CD8-positive, alpha-beta memory T cell (primary cell): ENCODE measurements at regions not wholly inside any gene's neighbourhood (a gene's known extent, or its start where the extent isn't known, plus 50 kb on each side); places are given as distances from the start of the nearest gene placed in this dataset.

Experiments
- CTCF ChIA-PET: fragments of 350-600 bp; sonication (Branson Sonifier 250); formaldehyde crosslinking; loops from one replicate; lab custom pipeline; 2021; ENCODE audit warnings: antibody characterized with exemption; lab: Charles Lee
- POLR2A ChIA-PET: fragments of 350-600 bp; sonication (Branson Sonifier 250); formaldehyde crosslinking; loops from one replicate; lab custom pipeline; 2021; ENCODE audit warnings: antibody characterized with exemption; lab: Charles Lee
- DNase-seq, 5 donors: peaks; one replicate each; pipeline versions ENCODE4 v3.0.0 to v3.0.0-alpha.2; 2020 to 2022; ENCODE audit warnings: mixed read lengths in 1 of 5
- H3K27ac ChIP-seq: one replicate; pipeline ENCODE4 v1.7.0; 2013; ENCODE audit warnings: low read depth, mild to moderate bottlenecking, low read length, moderate library complexity
- H3K27me3 ChIP-seq: 2 replicates; pipeline ENCODE4 v1.7.0; 2013; ENCODE audit warnings: low read length, mild to moderate bottlenecking; ENCODE audit not compliant: insufficient read depth, poor library complexity, severe bottlenecking
- H3K36me3 ChIP-seq: 2 replicates; pipeline ENCODE4 v1.7.0; 2013; ENCODE audit warnings: mild to moderate bottlenecking, low read length, moderate library complexity; ENCODE audit not compliant: insufficient read depth
- H3K4me1 ChIP-seq: 2 replicates; pipeline ENCODE4 v1.7.0; 2013; ENCODE audit warnings: mild to moderate bottlenecking, low read length, moderate library complexity; ENCODE audit not compliant: insufficient read depth
- H3K4me3 ChIP-seq: 2 replicates; pipeline ENCODE4 v1.7.0; 2013; ENCODE audit warnings: mild to moderate bottlenecking, low read length
- H3K9me3 ChIP-seq: 2 replicates; pipeline ENCODE4 v1.7.0; 2013; ENCODE audit warnings: mild to moderate bottlenecking, low read length
- H3K27ac Mint-ChIP-seq, 8 donors: one replicate each; pipeline ENCODE4 v1.8.0; 2020 to 2021; ENCODE audit warnings: mixed read lengths in 8 of 8, mild to moderate bottlenecking in 6 of 8, inconsistent platforms in 3 of 8, moderate library complexity in 3 of 8
- H3K27me3 Mint-ChIP-seq, 2 donors: one replicate each; pipeline ENCODE4 v1.8.0; 2020 to 2021; ENCODE audit warnings: mixed read lengths in 2 of 2, mild to moderate bottlenecking in 1 of 2, moderate library complexity in 1 of 2
- H3K36me3 Mint-ChIP-seq, 3 donors: one replicate each; pipeline ENCODE4 v1.8.0; 2020 to 2021; ENCODE audit warnings: mixed read lengths in 3 of 3, inconsistent platforms in 1 of 3, mild to moderate bottlenecking in 1 of 3
- H3K4me1 Mint-ChIP-seq, 3 donors: one replicate each; pipeline ENCODE4 v1.8.0; 2020 to 2021; ENCODE audit warnings: mixed read lengths in 3 of 3, inconsistent platforms in 1 of 3, mild to moderate bottlenecking in 1 of 3
- H3K4me3 Mint-ChIP-seq, 7 donors: one replicate each; pipeline ENCODE4 v1.8.0; 2020 to 2021; ENCODE audit warnings: mixed read lengths in 7 of 7, mild to moderate bottlenecking in 6 of 7, moderate library complexity in 4 of 7, inconsistent platforms in 2 of 7
- H3K9me3 Mint-ChIP-seq, 5 donors: one replicate each; pipeline ENCODE4 v1.8.0; 2020 to 2022; ENCODE audit warnings: mixed read lengths in 5 of 5, mild to moderate bottlenecking in 3 of 5, moderate library complexity in 2 of 5, inconsistent platforms in 1 of 5

GRCh38 chr10:9645928-9646600, 1371.6 kb upstream of the CELF2 start:
- Histone ChIP-seq H3K27me3 (no peaks in the 10 kb centered on the region), H3K27ac (no peak overlapping the region), H3K9me3 (no peaks in the 10 kb centered on the region), H3K4me3 (no peak overlapping the region), H3K4me1 (no peaks in the 10 kb centered on the region), H3K36me3 (no peaks in the 10 kb centered on the region)
- no peak overlapping the region for H3K4me3 Mint-ChIP-seq
- H3K36me3 Mint-ChIP-seq: no peaks in the 10 kb centered on the region
- no peak overlapping the region for H3K27ac Mint-ChIP-seq
- no peaks in the 10 kb centered on the region for H3K4me1 Mint-ChIP-seq
- CTCF ChIA-PET: no interaction called here
- DNase-seq: no peak
- peaks cover 0 to 18% (median 0%) of the 10 kb centered on the region in 5 donors for H3K9me3 Mint-ChIP-seq
- no peaks in the 10 kb centered on the region for H3K27me3 Mint-ChIP-seq
- POLR2A ChIA-PET: no interaction called here

DNA sequence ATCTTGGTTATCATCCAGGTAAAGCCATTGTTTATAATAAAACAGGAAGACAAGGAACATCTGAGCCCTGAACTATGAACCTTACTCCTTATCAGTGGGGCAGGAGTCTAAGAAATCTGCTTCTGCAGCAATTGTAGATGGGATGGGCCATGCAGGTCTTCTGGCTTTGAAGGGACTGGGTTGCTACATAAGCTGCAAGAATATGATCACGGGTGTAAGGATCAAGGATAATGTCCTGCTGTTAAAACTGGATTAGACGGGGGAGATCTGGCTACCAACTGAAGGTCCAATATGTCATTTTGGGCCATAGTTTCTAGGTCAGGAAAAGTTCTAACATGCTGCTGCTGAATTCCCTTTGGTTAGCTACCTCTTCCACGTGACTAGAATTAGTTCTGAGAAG, 1363.4 kb upstream of the CELF2 start:
- Histone ChIP-seq H3K4me1 (no peaks in the 10 kb centered on the region), H3K27me3 (no peaks in the 10 kb centered on the region), H3K36me3 (no peaks in the 10 kb centered on the region), H3K4me3 (no peak overlapping the region), H3K27ac (no peak overlapping the region), H3K9me3 (no peaks in the 10 kb centered on the region)
- ChIA-PET CTCF (no interaction called here), POLR2A (no interaction called here)
- Mint-ChIP-seq H3K36me3 (no peaks in the 10 kb centered on the region), H3K4me3 (no peak overlapping the region), H3K27ac (no peak overlapping the region), H3K4me1 (no peaks in the 10 kb centered on the region), H3K9me3 (peaks cover 0 to 9% (median 2%) of the 10 kb centered on the region in 5 donors), H3K27me3 (peaks cover 0 to 3% of the 10 kb centered on the region in 2 donors)
- no peak for DNase-seq

DNA sequence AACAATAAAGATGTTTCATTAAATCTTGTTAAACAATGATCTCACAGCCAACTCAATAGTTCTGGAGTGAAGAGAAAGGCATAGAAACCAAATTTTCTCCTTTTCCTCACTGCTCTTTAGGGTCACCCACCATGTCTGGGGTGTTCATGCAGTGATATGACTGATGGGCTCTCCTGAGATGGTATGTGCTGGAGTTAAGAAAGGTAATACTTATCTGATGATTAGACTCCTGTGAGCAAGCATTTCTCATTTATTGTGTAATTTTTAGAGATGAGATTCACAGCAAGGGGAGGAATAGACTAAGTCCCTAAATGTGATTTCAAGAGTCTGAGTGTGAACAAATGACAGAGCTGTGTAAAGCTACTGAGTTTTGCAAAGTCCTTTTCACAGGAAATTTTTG, 1361.3 kb upstream of the CELF2 start:
- no peak overlapping the region for H3K27ac ChIP-seq
- no peaks in the 10 kb centered on the region for H3K27me3 ChIP-seq
- H3K4me3 ChIP-seq: no peak overlapping the region
- no peaks in the 10 kb centered on the region for H3K4me1 ChIP-seq
- no peaks in the 10 kb centered on the region for H3K4me1 Mint-ChIP-seq
- H3K36me3 ChIP-seq: no peaks in the 10 kb centered on the region
- DNase-seq: no peak
- no peak overlapping the region for H3K27ac Mint-ChIP-seq
- peaks cover 0 to 9% (median 2%) of the 10 kb centered on the region in 5 donors for H3K9me3 Mint-ChIP-seq
- H3K27me3 Mint-ChIP-seq: peaks cover 0 to under 1% of the 10 kb centered on the region in 2 donors
- ChIA-PET CTCF (no interaction called here), POLR2A (no interaction called here)
- H3K4me3 Mint-ChIP-seq: no peak overlapping the region
- H3K36me3 Mint-ChIP-seq: no peaks in the 10 kb centered on the region
- no peaks in the 10 kb centered on the region for H3K9me3 ChIP-seq

DNA sequence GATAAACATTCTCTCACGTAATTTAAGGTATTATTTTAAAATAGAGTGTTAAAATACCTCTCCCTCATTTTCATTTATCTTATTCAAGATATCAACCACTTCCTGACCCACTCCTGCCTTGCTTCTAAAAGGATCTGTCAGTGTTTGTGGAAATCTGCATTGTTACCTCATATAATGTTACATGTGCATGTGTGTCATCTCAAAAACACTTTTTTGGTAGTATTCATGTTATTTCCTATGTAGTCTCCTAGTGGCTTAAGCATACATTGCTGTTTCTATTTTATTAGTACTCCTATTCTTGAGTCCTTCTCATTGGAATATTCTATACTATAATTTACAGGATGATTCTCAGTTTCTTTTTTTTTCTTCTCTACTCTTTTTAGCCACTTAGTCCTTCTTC, 1360.7 kb upstream of the CELF2 start:
- H3K9me3 ChIP-seq: no peaks in the 10 kb centered on the region
- H3K27ac ChIP-seq: no peak overlapping the region
- H3K36me3 ChIP-seq: no peaks in the 10 kb centered on the region
- DNase-seq: no peak
- CTCF ChIA-PET: no interaction called here
- POLR2A ChIA-PET: no interaction called here
- H3K27me3 ChIP-seq: no peaks in the 10 kb centered on the region
- H3K36me3 Mint-ChIP-seq: no peaks in the 10 kb centered on the region
- peaks cover 0 to 9% (median 2%) of the 10 kb centered on the region in 5 donors for H3K9me3 Mint-ChIP-seq
- no peak overlapping the region for H3K4me3 ChIP-seq
- no peaks in the 10 kb centered on the region for H3K4me1 ChIP-seq
- no peak overlapping the region for H3K27ac Mint-ChIP-seq
- no peaks in the 10 kb centered on the region for H3K4me1 Mint-ChIP-seq
- H3K27me3 Mint-ChIP-seq: no peaks in the 10 kb centered on the region
- H3K4me3 Mint-ChIP-seq: no peak overlapping the region

- CTCF ChIA-PET: no interaction called here
- Histone ChIP-seq H3K9me3 (no peaks in the 10 kb centered on the region), H3K4me3 (no peak overlapping the region), H3K27me3 (no peaks in the 10 kb centered on the region), H3K4me1 (no peaks in the 10 kb centered on the region), H3K36me3 (no peaks in the 10 kb centered on the region), H3K27ac (no peak overlapping the region)
- H3K27me3 Mint-ChIP-seq: no peaks in the 10 kb centered on the region
- H3K4me1 Mint-ChIP-seq: no peaks in the 10 kb centered on the region
- POLR2A ChIA-PET: no interaction called here
- H3K4me3 Mint-ChIP-seq: no peak overlapping the region
- DNase-seq: no peak
- H3K27ac Mint-ChIP-seq: no peak overlapping the region
- H3K36me3 Mint-ChIP-seq: no peaks in the 10 kb centered on the region
- H3K9me3 Mint-ChIP-seq: peaks cover 0 to 9% (median 2%) of the 10 kb centered on the region in 5 donors
These were observed 1360.1 kb upstream of the CELF2 start for GRCh38 chr10:9657530-9657929.

DNA sequence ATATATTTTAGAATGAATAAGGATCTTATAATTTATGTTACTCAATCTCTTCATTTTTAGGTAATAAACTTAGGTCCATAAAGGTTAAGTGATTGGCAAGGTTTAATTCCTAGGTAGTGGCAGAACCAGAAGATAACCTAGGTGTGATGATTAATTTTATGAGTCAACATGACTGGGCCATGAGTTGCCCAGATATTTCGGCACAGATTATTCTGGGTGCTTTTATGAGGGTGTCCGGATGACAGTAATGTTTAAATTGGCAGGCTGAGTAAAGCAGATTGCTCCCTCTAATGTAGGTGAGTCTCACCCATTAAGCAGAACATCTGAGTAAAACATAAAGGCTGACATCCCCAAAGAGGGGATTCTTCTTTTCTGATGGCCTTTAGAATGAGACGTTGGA, 1349.3 kb upstream of the CELF2 start:
- no peak overlapping the region for H3K27ac ChIP-seq
- no peaks in the 10 kb centered on the region for H3K36me3 ChIP-seq
- no peak for DNase-seq
- CTCF ChIA-PET: no interaction called here
- POLR2A ChIA-PET: no interaction called here
- H3K9me3 Mint-ChIP-seq: peaks cover 0 to 21% (median 0%) of the 10 kb centered on the region in 5 donors
- no peaks in the 10 kb centered on the region for H3K27me3 Mint-ChIP-seq
- H3K27ac Mint-ChIP-seq: no peak overlapping the region
- no peak overlapping the region for H3K4me3 Mint-ChIP-seq
- H3K4me1 Mint-ChIP-seq: no peaks in the 10 kb centered on the region
- H3K9me3 ChIP-seq: no peaks in the 10 kb centered on the region
- H3K4me1 ChIP-seq: no peaks in the 10 kb centered on the region
- H3K4me3 ChIP-seq: no peak overlapping the region
- H3K27me3 ChIP-seq: no peaks in the 10 kb centered on the region
- H3K36me3 Mint-ChIP-seq: no peaks in the 10 kb centered on the region

DNA sequence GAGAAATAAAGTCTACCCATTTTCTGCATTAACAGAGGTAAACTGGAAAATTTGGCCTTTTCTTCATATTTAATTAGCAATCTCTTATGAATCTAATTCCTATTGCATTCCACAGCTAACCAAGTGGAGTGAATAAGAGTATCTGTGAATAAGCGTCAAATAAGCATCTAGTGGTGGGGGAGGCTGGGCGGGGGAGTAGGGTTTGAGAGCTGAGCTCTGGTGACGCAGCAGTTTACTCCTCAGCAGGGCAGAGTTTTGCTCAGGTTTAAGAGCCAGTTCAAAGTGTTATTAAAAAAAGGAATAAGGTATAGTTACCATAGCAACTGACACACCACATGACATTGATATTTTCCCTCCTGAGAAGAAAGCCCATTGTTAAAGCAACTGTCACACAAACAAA, 1346.8 kb upstream of the CELF2 start:
- H3K27ac ChIP-seq: no peak overlapping the region
- no peaks in the 10 kb centered on the region for H3K9me3 ChIP-seq
- ChIA-PET POLR2A (no interaction called here), CTCF (no interaction called here)
- H3K4me1 ChIP-seq: no peaks in the 10 kb centered on the region
- Mint-ChIP-seq H3K4me3 (no peak overlapping the region), H3K4me1 (no peaks in the 10 kb centered on the region), H3K27ac (no peak overlapping the region), H3K27me3 (no peaks in the 10 kb centered on the region), H3K9me3 (peaks cover 0 to 10% (median 0%) of the 10 kb centered on the region in 5 donors), H3K36me3 (no peaks in the 10 kb centered on the region)
- H3K27me3 ChIP-seq: no peaks in the 10 kb centered on the region
- DNase-seq: no peak
- H3K36me3 ChIP-seq: no peaks in the 10 kb centered on the region
- no peak overlapping the region for H3K4me3 ChIP-seq

GRCh38 chr10:9681655-9682054, 1336.0 kb upstream of the CELF2 start:
- Mint-ChIP-seq H3K36me3 (no peaks in the 10 kb centered on the region), H3K27ac (no peak overlapping the region), H3K27me3 (no peaks in the 10 kb centered on the region), H3K4me1 (no peaks in the 10 kb centered on the region), H3K4me3 (no peak overlapping the region), H3K9me3 (peaks cover 0 to 3% (median 2%) of the 10 kb centered on the region in 5 donors)
- no peak overlapping the region for H3K4me3 ChIP-seq
- H3K27ac ChIP-seq: no peak overlapping the region
- no peaks in the 10 kb centered on the region for H3K36me3 ChIP-seq
- no peaks in the 10 kb centered on the region for H3K27me3 ChIP-seq
- H3K4me1 ChIP-seq: no peaks in the 10 kb centered on the region
- ChIA-PET CTCF (no interaction called here), POLR2A (no interaction called here)
- no peak for DNase-seq
- no peaks in the 10 kb centered on the region for H3K9me3 ChIP-seq
